Loucy (cell line): ENCODE measurements at regions not wholly inside any gene's neighbourhood (a gene's known extent, or its start where the extent isn't known, plus 50 kb on each side); places are given as distances from the start of the nearest gene placed in this dataset.

Source experiments
- H2AFZ ChIP-seq: fragments of 200-600 bp; sonication (generic); 2 replicates; pipeline ENCODE4 v1.6.0; 2016; ENCODE audit warnings: antibody characterized with exemption, mild to moderate bottlenecking, low read length, moderate library complexity
- H3F3A ChIP-seq: fragments of 200-600 bp; 2 replicates; pipeline ENCODE4 v1.6.0; 2016; ENCODE audit warnings: antibody characterized with exemption, low read depth, mild to moderate bottlenecking
- H3K27me3 ChIP-seq: fragments of 200-600 bp; sonication (generic); 2 replicates; pipeline ENCODE4 v1.6.1; 2014; ENCODE audit warnings: low read length, mild to moderate bottlenecking; ENCODE audit not compliant: insufficient read depth, poor library complexity, severe bottlenecking
- H3K36me3 ChIP-seq: fragments of 200-600 bp; sonication (generic); 2 replicates; pipeline ENCODE4 v1.6.1; 2016; ENCODE audit warnings: low read length; ENCODE audit not compliant: insufficient read depth
- H3K4me1 ChIP-seq: fragments of 200-600 bp; sonication (generic); 2 replicates; pipeline ENCODE4 v1.5.1; 2014; ENCODE audit warnings: low read length, mild to moderate bottlenecking; ENCODE audit not compliant: insufficient read depth, poor library complexity, severe bottlenecking
- H3K4me2 ChIP-seq: fragments of 200-600 bp; sonication (generic); 2 replicates; pipeline ENCODE4 v1.6.0; 2014; ENCODE audit warnings: antibody characterized with exemption, low read length, low read depth, mild to moderate bottlenecking; ENCODE audit not compliant: poor library complexity, severe bottlenecking
- H3K4me3 ChIP-seq: fragments of 200-600 bp; sonication (generic); 2 replicates; pipeline ENCODE4 v1.5.1; 2014; ENCODE audit warnings: low read length, mild to moderate bottlenecking, mixed read lengths; ENCODE audit not compliant: poor library complexity, severe bottlenecking
- H3K79me2 ChIP-seq: fragments of 200-600 bp; sonication (generic); 2 replicates; pipeline ENCODE4 v1.6.1; 2014; ENCODE audit warnings: low read length; ENCODE audit not compliant: insufficient read depth
- H3K9ac ChIP-seq: fragments of 200-600 bp; sonication (generic); 2 replicates; pipeline ENCODE4 v1.6.0; 2014; ENCODE audit warnings: mild to moderate bottlenecking, low read depth, low read length, moderate library complexity; ENCODE audit not compliant: poor library complexity, severe bottlenecking
- H3K9me2 ChIP-seq: fragments of 200-600 bp; sonication (generic); replicated peaks from 2 replicates; pipeline ENCODE4 v1.6.1; 2016; ENCODE audit warnings: low read depth, low read length, mixed read lengths
- H3K9me3 ChIP-seq: fragments of 200-600 bp; sonication (generic); 2 replicates; pipeline ENCODE4 v1.6.1; 2014; ENCODE audit warnings: mild to moderate bottlenecking, antibody characterized with exemption, low read length, low read depth; ENCODE audit not compliant: insufficient read depth
- H4K20me1 ChIP-seq: fragments of 200-600 bp; sonication (generic); 2 replicates; pipeline ENCODE4 v1.6.0; 2014; ENCODE audit warnings: antibody characterized with exemption, low read length, mild to moderate bottlenecking; ENCODE audit not compliant: insufficient read depth, poor library complexity, severe bottlenecking
- CTCF ChIP-seq: fragments of 200-600 bp; sonication (generic); conservative IDR thresholded peaks from 2 replicates; pipeline ENCODE4 v1.5.1; 2014; ENCODE audit warnings: mild to moderate bottlenecking, antibody characterized with exemption, low read length
- EZH2phosphoT487 ChIP-seq: fragments of 200-600 bp; IDR thresholded peaks from 2 replicates; pipeline ENCODE4 v1.6.1; 2018; ENCODE audit warnings: antibody characterized with exemption, mild to moderate bottlenecking, moderate library complexity, borderline replicate concordance

GRCh38 chr7:53340220-53340619 is 304.8 kb downstream of the POM121L12 start:
- Histone ChIP-seq H3K4me1 (no peaks in the 10 kb centered on the region), H3K27me3 (no peaks in the 10 kb centered on the region), H3F3A (no peaks in the 10 kb centered on the region), H3K79me2 (no peaks in the 10 kb centered on the region), H4K20me1 (no peaks in the 10 kb centered on the region), H3K9me3 (peaks cover 4% of the 10 kb centered on the region; the same call in 1 of the 2 replicates), H2AFZ (no peak overlapping the region), H3K36me3 (no peaks in the 10 kb centered on the region), H3K4me2 (no peak overlapping the region), H3K4me3 (no peak overlapping the region), H3K9ac (no peak overlapping the region), H3K9me2 (no peaks in the 10 kb centered on the region)
- TF ChIP-seq CTCF (no peak), EZH2phosphoT487 (no peak)

GRCh38 chr7:53350241-53350640 is 314.8 kb downstream of the POM121L12 start:
- H3K4me3 ChIP-seq = no peak overlapping the region
- no peak overlapping the region for H2AFZ ChIP-seq
- H3K9me2 ChIP-seq = no peaks in the 10 kb centered on the region
- no peaks in the 10 kb centered on the region for H3K9me3 ChIP-seq
- H3K36me3 ChIP-seq = no peaks in the 10 kb centered on the region
- TF ChIP-seq EZH2phosphoT487 (no peak), CTCF (peak; percentile 57)
- no peaks in the 10 kb centered on the region for H3F3A ChIP-seq
- no peaks in the 10 kb centered on the region for H3K27me3 ChIP-seq
- no peaks in the 10 kb centered on the region for H3K79me2 ChIP-seq
- H4K20me1 ChIP-seq = no peaks in the 10 kb centered on the region
- H3K4me1 ChIP-seq = no peaks in the 10 kb centered on the region
- no peak overlapping the region for H3K9ac ChIP-seq
- no peak overlapping the region for H3K4me2 ChIP-seq

- Histone ChIP-seq H3K9me2 (no peaks in the 10 kb centered on the region), H3K9me3 (no peaks in the 10 kb centered on the region), H3K79me2 (no peaks in the 10 kb centered on the region), H3K4me3 (no peak overlapping the region), H3K36me3 (no peaks in the 10 kb centered on the region), H3K27me3 (no peaks in the 10 kb centered on the region), H3K9ac (no peak overlapping the region), H2AFZ (no peak overlapping the region), H4K20me1 (no peaks in the 10 kb centered on the region), H3F3A (no peaks in the 10 kb centered on the region), H3K4me2 (no peak overlapping the region), H3K4me1 (no peaks in the 10 kb centered on the region)
- TF ChIP-seq EZH2phosphoT487 (no peak), CTCF (no peak)
Observed at GRCh38 chr7:53351681-53352080, 316.2 kb downstream of the POM121L12 start.
